LNCaP clone FGC (cell line): ENCODE measurements at regions not wholly inside any gene's neighbourhood (a gene's known extent, or its start where the extent isn't known, plus 50 kb on each side); places are given as distances from the start of the nearest gene placed in this dataset.

Experiments used
- DNase-seq: peaks from one replicate; pipeline ENCODE4 v3.0.0-alpha.2; 2011; ENCODE audit warnings: low read depth
- H3K4me3 ChIP-seq: 2 replicates; pipeline ENCODE4 v1.5.1; 2011; ENCODE audit warnings: mild to moderate bottlenecking, low read depth, low read length, control low read depth
- TF ChIP-seq, protein P1 (sequence below): IDR thresholded peaks from 2 replicates; pipeline ENCODE4 v1.5.1; 2012; ENCODE audit warnings: mild to moderate bottlenecking; ENCODE audit not compliant: control insufficient read depth, insufficient read depth; ENCODE audit errors: extremely low read depth

DNA sequence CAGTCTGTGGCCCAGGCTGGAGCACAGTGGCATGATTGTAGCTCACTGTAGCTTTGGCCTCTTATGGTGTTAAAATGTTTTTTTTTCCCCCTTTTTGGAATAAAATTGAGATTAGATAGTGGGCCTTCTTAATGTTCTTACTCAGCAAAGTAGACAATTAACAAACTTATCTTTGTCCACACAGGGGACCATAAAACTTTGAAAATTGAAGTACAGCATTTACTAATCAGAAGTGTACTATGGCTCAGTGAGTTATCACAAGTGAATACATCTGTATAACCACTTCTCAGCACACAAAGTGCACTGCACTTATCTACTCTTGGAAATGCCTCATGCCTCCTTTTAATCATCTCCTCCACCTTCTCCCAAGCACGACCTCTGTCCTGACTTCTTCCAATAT lies 218.9 kb downstream of the PRDM2 start:
- DNase-seq = no peak
- H3K4me3 ChIP-seq = no peak overlapping the region
- TF ChIP-seq, protein P1, sequence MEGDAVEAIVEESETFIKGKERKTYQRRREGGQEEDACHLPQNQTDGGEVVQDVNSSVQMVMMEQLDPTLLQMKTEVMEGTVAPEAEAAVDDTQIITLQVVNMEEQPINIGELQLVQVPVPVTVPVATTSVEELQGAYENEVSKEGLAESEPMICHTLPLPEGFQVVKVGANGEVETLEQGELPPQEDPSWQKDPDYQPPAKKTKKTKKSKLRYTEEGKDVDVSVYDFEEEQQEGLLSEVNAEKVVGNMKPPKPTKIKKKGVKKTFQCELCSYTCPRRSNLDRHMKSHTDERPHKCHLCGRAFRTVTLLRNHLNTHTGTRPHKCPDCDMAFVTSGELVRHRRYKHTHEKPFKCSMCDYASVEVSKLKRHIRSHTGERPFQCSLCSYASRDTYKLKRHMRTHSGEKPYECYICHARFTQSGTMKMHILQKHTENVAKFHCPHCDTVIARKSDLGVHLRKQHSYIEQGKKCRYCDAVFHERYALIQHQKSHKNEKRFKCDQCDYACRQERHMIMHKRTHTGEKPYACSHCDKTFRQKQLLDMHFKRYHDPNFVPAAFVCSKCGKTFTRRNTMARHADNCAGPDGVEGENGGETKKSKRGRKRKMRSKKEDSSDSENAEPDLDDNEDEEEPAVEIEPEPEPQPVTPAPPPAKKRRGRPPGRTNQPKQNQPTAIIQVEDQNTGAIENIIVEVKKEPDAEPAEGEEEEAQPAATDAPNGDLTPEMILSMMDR = no peak

DNA sequence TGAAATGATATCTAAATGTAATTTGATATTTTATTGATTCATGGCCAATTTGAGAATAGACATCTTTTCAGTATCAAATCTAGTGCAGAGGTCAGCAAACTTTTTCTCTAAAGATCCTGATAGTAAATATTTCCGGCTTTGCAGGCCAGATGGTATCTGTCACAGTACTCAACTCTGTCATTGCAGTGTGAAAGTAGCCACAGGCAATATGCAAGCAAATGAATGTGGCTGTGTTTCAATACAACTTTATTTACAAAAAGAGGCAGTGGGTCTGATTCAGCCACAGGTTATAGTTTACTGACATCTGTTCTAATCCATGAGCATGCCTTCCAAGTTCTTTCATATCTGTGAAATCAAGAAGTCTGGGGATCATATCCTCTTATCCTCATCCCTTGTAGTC lies 221.2 kb downstream of the PRDM2 start:
- TF ChIP-seq, protein P1 = no peak
- H3K4me3 ChIP-seq = no peak overlapping the region
- DNase-seq = no peak

DNA sequence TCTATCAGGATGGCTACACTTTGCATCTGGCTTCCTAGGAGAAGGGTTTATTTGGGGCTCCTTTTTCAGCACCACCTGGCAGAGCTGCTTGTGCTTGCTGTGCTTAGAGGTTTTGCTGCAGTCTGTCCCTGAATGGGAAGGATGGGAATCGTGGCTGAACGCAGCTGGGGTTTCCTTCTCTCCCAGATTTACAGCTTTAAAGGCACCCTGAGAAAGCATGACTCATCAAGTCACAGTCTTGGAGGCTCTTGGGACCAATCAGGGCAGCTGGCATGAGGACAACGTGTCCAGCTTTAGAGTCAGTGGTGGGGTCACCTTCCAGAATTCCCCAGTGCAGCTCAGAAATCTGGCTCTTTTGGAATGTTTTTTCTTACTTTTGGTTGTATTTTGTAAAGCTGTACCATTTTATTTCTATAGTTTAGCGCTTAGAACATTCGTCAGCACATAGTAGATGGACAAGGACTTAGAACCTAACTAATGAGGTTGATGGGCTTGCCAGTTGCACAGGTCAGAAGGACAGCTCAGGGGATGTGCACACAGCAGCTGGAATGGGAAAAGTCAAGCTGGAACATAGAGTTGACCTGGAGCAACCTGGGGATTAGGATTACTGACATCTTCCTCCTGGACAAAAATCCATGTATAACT lies 222.6 kb downstream of the PRDM2 start:
- TF ChIP-seq, protein P1 = no peak
- no peak for DNase-seq
- H3K4me3 ChIP-seq = no peak overlapping the region

DNA sequence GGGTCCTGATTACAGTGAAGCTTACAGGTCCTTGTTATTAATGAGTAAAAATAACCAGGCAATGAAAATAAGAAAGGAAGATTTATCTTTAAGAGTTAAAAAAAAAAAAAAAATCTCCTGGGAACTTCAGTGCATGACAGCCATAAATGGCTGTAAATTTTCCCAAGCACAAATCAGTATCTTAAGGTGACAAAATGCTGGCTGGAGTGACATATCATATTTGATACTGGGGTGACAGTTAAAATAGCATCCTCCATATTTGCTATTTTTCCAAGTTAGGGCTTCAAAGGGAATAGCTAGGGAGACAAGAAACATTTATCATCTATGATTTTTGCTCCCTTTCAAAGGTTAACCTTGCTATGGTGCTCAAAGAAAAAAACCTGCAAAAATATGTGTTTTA lies 226.6 kb downstream of the PRDM2 start:
- DNase-seq = no peak
- no peak overlapping the region for H3K4me3 ChIP-seq
- TF ChIP-seq, protein P1 = no peak

DNA sequence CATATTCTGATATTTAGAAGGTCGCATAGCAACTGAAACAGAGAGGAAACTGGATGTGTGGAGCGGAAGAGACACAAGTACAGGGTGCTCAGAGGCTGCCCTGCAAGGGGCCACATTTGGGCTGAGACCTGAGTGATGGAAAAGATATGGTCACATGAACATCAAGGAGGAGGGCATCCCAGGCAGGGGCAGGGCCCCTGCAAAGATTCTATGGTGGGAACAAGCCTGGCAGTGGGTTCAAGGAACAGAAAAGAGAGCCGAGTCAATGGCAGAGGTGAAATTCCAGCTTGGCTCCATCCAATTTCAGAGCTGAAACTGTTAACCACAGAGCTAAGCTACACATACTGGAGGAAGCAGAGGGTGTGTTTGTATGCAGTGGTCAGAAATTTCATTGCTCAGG lies 227.7 kb downstream of the PRDM2 start:
- TF ChIP-seq, protein P1 = no peak
- no peak for DNase-seq
- H3K4me3 ChIP-seq = no peak overlapping the region

DNA sequence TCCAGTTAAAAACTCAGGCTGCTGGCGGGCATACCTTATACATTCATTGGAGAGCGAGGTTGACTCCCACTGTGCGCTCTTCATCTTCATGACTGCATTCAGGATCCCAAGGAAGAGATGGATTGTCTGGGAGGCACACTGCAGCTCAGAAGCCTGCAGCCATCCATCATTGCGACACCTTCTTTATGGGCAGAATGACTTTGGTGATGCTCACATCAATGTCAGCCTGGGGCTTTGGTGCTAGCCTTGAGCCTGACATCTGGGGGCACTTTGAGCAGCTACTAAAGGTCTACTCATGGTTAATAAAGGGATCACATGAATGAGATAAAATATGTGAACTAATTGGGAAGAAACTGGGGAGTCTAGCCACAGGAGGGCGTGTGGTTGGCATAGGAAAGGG lies 229.3 kb downstream of the PRDM2 start:
- no peak for DNase-seq
- no peak overlapping the region for H3K4me3 ChIP-seq
- TF ChIP-seq, protein P1 = peak; percentile 24; the same call in 1 of the 2 replicates

DNA sequence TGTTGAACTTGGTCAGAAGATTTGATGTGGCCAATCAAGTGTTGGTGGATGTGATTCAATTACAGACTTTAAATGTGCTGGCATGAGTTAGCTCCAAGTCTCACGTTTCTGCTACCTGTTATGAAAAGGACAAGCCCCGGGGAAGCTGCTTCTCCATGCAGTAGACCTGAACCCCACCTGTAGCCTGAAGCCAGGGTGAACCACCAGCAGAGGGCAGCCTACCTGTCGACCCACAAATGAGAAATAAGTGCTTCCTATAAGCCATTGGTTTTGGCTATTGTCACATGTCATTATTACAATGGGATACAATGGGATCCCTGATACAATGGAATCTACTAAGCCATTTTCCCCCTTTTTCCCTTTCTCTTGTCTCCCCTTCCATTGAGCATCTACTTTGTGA lies 230.2 kb downstream of the PRDM2 start:
- TF ChIP-seq, protein P1 = peak; percentile 30
- H3K4me3 ChIP-seq = no peak overlapping the region
- DNase-seq = no peak
